ENCODE measurements at regions not wholly inside any gene's neighbourhood (a gene's known extent, or its start where the extent isn't known, plus 50 kb on each side); places are given as distances from the start of the nearest gene placed in this dataset.

GRCh38 chr7:85290269-85290668, 103.4 kb upstream of the SEMA3D start:
- Mint-ChIP-seq H3K9me3 (no peaks in the 10 kb centered on the region), H3K4me3 (no peak overlapping the region), H3K27me3 (no peaks in the 10 kb centered on the region), H3K4me1 (ENCODE audit: low read depth) (no peaks in the 10 kb centered on the region), H3K36me3 (ENCODE audit: low read depth) (no peaks in the 10 kb centered on the region), H3K27ac (no peak overlapping the region)
- CTCF ChIA-PET = no interaction called here
- POLR2A ChIA-PET = no interaction called here
- Histone ChIP-seq H3K27me3 (ENCODE audit: control insufficient read depth in 1 of 2, insufficient read depth in 2 of 2, low read length in 2 of 2) (no peaks in the 10 kb centered on the region), H3K36me3 (ENCODE audit: insufficient read depth, low read length) (no peaks in the 10 kb centered on the region), H3K9me3 (ENCODE audit: control insufficient read depth in 1 of 2, insufficient read depth in 1 of 2, low read length in 2 of 2) (no peaks in the 10 kb centered on the region), H3K4me1 (ENCODE audit: insufficient read depth, low read length) (no peaks in the 10 kb centered on the region), H3K27ac (ENCODE audit: low read depth in 1 of 2, low read length in 2 of 2) (no peak overlapping the region), H3K4me3 (ENCODE audit: low read length) (no peak overlapping the region)
- no peak for TF ChIP-seq CTCF (IDR thresholded peaks at IDR 0.05)
- DNase-seq (no peak), ATAC-seq (ENCODE audit: poor library complexity) (no peak)
- intact Hi-C loops (cut with DNase I, micrococcal nuclease) = no loop called here

GRCh38 chr7:85289279-85289678, 102.4 kb upstream of the SEMA3D start:
- DNase-seq = no peak
- Mint-ChIP-seq H3K27me3 (no peaks in the 10 kb centered on the region), H3K4me3 (no peak overlapping the region), H3K9me3 (no peaks in the 10 kb centered on the region), H3K4me1 (ENCODE audit: low read depth) (no peaks in the 10 kb centered on the region), H3K27ac (no peak overlapping the region), H3K36me3 (ENCODE audit: low read depth) (no peaks in the 10 kb centered on the region)
- no peak for TF ChIP-seq CTCF (IDR thresholded peaks at IDR 0.05)
- Histone ChIP-seq H3K4me3 (ENCODE audit: low read length) (no peak overlapping the region), H3K9me3 (ENCODE audit: control insufficient read depth in 1 of 2, insufficient read depth in 1 of 2, low read length in 2 of 2) (peaks cover 0 to 2% of the 10 kb centered on the region in 2 experiments), H3K27ac (ENCODE audit: low read depth in 1 of 2, low read length in 2 of 2) (no peak overlapping the region), H3K27me3 (ENCODE audit: control insufficient read depth in 1 of 2, insufficient read depth in 2 of 2, low read length in 2 of 2) (no peaks in the 10 kb centered on the region), H3K4me1 (ENCODE audit: insufficient read depth, low read length) (no peaks in the 10 kb centered on the region), H3K36me3 (ENCODE audit: insufficient read depth, low read length) (no peaks in the 10 kb centered on the region)
- CTCF ChIA-PET = no interaction called here
- POLR2A ChIA-PET = no interaction called here
- ATAC-seq (ENCODE audit: poor library complexity) = no peak
- intact Hi-C loops (cut with DNase I, micrococcal nuclease) = no loop called here

- H3K4me3 Mint-ChIP-seq = no peak overlapping the region
- no peak overlapping the region for H3K27ac ChIP-seq (ENCODE audit: low read depth in 1 of 2, low read length in 2 of 2)
- no peaks in the 10 kb centered on the region for H3K9me3 Mint-ChIP-seq
- no peak for TF ChIP-seq CTCF (IDR thresholded peaks at IDR 0.05)
- peaks cover 0 to 5% of the 10 kb centered on the region in 2 experiments for H3K9me3 ChIP-seq (ENCODE audit: control insufficient read depth in 1 of 2, insufficient read depth in 1 of 2, low read length in 2 of 2)
- no peaks in the 10 kb centered on the region for H3K36me3 Mint-ChIP-seq (ENCODE audit: low read depth)
- no peak overlapping the region for H3K27ac Mint-ChIP-seq
- intact Hi-C loops (cut with DNase I, micrococcal nuclease) = no loop called here
- H3K4me1 Mint-ChIP-seq (ENCODE audit: low read depth) = no peaks in the 10 kb centered on the region
- no peak for DNase-seq
- H3K36me3 ChIP-seq (ENCODE audit: insufficient read depth, low read length) = no peaks in the 10 kb centered on the region
- H3K4me1 ChIP-seq (ENCODE audit: insufficient read depth, low read length) = no peaks in the 10 kb centered on the region
- ATAC-seq (ENCODE audit: poor library complexity) = no peak
- POLR2A ChIA-PET = no interaction called here
- CTCF ChIA-PET = no interaction called here
- no peaks in the 10 kb centered on the region for H3K27me3 Mint-ChIP-seq
- no peak overlapping the region for H3K4me3 ChIP-seq (ENCODE audit: low read length)
- H3K27me3 ChIP-seq (ENCODE audit: control insufficient read depth in 1 of 2, insufficient read depth in 2 of 2, low read length in 2 of 2) = no peaks in the 10 kb centered on the region
These were observed 100.4 kb upstream of the SEMA3D start for GRCh38 chr7:85287106-85287825.

Measured in CD4-positive, alpha-beta T cell (primary cell).